Lower leg skin (tissue), 3 donors: ENCODE measurements at regions not wholly inside any gene's neighbourhood (a gene's known extent, or its start where the extent isn't known, plus 50 kb on each side); places are given as distances from the start of the nearest gene placed in this dataset.

ENCODE experiments used
- POLR2A ChIP-seq, 2 donors: fragments of 450-650 bp; IDR thresholded peaks; one replicate each; pipeline ENCODE4 v1.6.1; 2016 to 2017; ENCODE audit warnings: antibody characterized with exemption in 2 of 2, mild to moderate bottlenecking in 1 of 2, moderate library complexity in 1 of 2
- TF ChIP-seq, protein P1 (sequence below), 3 donors: fragments of 450-650 bp; IDR thresholded peaks; one replicate each; pipeline ENCODE4 v1.5.1; 2016; ENCODE audit warnings: antibody characterized with exemption in 3 of 3, mild to moderate bottlenecking in 3 of 3, moderate library complexity in 2 of 3

DNA sequence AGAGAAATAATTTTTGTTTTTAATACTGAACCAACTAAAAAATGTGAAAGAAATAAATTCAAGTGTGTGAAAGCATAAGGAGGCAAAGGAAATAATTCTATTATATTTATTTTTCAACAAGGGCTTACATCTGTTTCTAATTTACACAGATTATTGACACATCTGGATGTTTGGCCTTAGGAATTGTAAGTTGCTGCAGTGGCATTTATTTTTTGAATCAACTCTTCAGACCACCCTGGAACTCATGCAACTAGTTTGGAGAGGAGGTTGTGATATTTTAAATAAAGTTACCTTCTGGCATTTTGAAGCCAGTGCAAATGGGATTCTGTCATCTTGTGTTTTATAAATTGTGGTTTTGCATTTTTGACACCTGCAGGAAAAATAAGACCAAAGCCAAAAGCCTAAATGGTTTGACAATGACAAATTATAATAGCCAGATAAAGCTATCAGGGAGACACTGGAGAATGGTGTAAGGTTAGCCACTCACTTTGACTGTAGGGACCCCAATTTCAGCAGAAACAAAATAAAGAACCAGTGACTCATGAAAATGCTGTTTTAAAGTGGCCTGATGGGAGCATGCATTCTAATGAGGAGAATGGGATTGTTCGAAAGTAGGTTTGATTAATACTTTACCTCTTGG, 192.9 kb downstream of the KLF5 start:
- TF ChIP-seq, protein P1, sequence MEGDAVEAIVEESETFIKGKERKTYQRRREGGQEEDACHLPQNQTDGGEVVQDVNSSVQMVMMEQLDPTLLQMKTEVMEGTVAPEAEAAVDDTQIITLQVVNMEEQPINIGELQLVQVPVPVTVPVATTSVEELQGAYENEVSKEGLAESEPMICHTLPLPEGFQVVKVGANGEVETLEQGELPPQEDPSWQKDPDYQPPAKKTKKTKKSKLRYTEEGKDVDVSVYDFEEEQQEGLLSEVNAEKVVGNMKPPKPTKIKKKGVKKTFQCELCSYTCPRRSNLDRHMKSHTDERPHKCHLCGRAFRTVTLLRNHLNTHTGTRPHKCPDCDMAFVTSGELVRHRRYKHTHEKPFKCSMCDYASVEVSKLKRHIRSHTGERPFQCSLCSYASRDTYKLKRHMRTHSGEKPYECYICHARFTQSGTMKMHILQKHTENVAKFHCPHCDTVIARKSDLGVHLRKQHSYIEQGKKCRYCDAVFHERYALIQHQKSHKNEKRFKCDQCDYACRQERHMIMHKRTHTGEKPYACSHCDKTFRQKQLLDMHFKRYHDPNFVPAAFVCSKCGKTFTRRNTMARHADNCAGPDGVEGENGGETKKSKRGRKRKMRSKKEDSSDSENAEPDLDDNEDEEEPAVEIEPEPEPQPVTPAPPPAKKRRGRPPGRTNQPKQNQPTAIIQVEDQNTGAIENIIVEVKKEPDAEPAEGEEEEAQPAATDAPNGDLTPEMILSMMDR (IDR thresholded peaks at IDR 0.05): no peak
- TF ChIP-seq POLR2A (IDR thresholded peaks at IDR 0.05): no peak
